GM12891 (cell line): ENCODE measurements at regions not wholly inside any gene's neighbourhood (a gene's known extent, or its start where the extent isn't known, plus 50 kb on each side); places are given as distances from the start of the nearest gene placed in this dataset.

ENCODE experiments used
- PAX5 ChIP-seq: IDR thresholded peaks from 2 replicates; pipeline ENCODE4 v1.6.1; 2011; ENCODE audit warnings: low read length, moderate library complexity, mild to moderate bottlenecking; ENCODE audit not compliant: insufficient read depth, severe bottlenecking
- POLR2A ChIP-seq: IDR thresholded peaks from 2 replicates; pipeline ENCODE4 v1.6.1; 2011; ENCODE audit warnings: low read depth, low read length, control low read depth
- POLR2AphosphoS5 ChIP-seq: IDR thresholded peaks from 2 replicates; pipeline ENCODE4 v1.6.1; 2011; ENCODE audit warnings: low read depth, low read length, control low read depth
- SPI1 ChIP-seq: IDR thresholded peaks from 2 replicates; pipeline ENCODE4 v1.6.1; 2011; ENCODE audit warnings: low read depth, low read length, control low read depth
- TAF1 ChIP-seq: IDR thresholded peaks from 2 replicates; pipeline ENCODE4 v1.6.1; 2011; ENCODE audit warnings: low read depth, low read length, control low read depth

- TF ChIP-seq POLR2A = no peak
- no peak for TF ChIP-seq POLR2AphosphoS5
- no peak for TF ChIP-seq TAF1
- no peak for TF ChIP-seq PAX5
- no peak for TF ChIP-seq SPI1
These were observed 704.4 kb upstream of the CELF2 start for GRCh38 chr10:10313149-10313835.
